Activated gamma-delta T cell (primary cell): ENCODE measurements at regions not wholly inside any gene's neighbourhood (a gene's known extent, or its start where the extent isn't known, plus 50 kb on each side); places are given as distances from the start of the nearest gene placed in this dataset.
"Not testable (repeated sequence)": the region's sequence is repeated elsewhere in the genome, so short reads cannot be mapped to it uniquely, and the experiment has no call there.

Experiments used
- DNase-seq: peaks from one replicate; lab custom pipeline; 2025; lab: John Stamatoyannopoulos, UW

DNA sequence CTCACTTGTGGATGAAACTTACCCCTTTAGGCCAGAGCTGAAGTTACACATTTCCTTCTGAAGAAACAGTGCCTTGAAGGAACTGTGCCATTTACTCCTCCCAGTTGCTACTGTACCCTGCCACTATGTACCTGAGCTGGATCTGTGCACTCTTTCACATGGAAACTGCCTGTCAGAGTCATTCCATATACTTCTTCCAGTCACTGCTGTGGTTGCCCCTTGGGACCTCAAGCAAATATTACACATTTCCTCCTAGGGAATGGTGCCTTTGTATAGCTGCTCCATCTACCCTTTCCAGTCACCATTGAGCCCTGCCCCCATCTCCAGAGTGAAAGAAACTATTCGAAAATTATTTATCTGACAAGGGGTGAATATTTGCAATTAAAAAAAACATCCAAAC is 1328.3 kb downstream of the TECRL start:
- DNase-seq, result no peak

DNA sequence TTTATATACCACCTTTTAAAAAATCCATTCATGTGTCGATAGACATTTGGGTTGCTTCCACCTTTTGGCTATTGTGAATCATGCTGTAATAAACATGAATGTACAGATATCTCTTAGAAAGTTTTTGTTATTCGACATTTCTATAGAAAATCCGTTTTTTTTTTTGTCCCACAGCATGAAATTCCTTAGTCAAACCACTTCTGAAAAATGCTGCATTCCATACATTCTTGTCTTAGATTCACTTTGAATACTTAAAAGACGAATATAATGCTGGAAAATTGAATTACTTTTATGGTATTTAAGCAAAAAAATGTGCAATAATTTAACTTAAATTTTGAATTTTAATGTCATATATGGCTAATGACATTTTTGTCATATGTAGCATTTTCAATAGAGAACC is 1345.5 kb downstream of the TECRL start:
- DNase-seq, result no peak

DNA sequence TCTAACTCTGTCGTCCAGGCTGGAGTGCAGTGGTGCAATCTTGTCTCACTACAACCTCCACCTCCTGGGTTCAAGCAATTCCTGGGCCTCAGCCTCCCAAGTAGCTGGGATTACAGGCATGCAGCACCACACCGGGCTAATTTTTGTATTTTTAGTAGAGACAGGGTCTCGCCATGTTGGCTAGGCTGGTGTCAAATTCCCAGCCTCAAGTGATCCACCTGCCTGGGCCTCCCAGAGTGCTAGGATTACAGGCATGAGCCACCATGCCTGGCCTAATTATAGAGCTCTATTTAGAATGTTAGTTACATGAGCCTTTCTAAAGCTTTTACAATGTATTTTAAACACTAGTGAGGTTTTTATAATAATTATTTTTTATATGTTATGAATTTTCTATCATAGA is 1346.4 kb downstream of the TECRL start:
- DNase-seq, result not testable (repeated sequence)

DNA sequence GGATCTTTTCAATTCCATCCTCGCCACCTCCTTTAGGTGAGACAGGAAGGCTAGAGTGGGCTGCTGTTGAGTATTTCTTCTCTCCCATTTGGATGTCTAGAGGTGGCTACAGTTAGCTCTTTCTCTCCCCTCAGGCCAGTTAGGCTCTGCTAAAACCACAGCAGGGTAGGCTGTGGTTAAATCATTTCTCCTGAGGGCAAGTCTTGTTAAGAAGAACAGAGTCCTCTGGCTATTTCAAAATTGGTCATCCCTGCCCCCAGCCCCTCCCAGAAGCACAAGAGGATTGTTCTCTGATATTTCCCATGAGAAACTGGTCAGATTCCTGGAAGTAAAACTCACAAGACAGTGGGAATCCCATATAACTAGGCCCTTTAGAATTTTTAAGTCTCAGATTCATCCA is 1359.5 kb downstream of the TECRL start:
- DNase-seq, result no peak

DNA sequence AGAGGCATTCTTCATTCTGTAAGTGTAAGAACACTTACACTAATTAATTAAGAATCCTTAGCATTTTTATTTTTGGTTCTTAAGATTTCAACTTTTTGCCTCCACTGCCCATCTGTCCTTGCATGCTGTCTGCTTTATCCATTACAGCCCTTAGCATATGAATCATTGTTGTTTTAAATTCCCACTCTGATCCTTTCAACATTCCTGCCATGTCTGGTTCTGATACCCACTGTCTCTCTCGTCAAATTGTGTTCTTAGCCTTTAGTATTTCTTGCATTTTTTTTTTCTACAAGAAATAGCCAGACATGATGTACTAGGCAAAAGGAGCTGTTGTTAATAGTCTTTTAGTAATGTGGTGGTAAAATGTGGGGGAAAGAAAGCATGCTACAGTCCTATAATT is 1360.0 kb downstream of the TECRL start:
- DNase-seq, result no peak

DNA sequence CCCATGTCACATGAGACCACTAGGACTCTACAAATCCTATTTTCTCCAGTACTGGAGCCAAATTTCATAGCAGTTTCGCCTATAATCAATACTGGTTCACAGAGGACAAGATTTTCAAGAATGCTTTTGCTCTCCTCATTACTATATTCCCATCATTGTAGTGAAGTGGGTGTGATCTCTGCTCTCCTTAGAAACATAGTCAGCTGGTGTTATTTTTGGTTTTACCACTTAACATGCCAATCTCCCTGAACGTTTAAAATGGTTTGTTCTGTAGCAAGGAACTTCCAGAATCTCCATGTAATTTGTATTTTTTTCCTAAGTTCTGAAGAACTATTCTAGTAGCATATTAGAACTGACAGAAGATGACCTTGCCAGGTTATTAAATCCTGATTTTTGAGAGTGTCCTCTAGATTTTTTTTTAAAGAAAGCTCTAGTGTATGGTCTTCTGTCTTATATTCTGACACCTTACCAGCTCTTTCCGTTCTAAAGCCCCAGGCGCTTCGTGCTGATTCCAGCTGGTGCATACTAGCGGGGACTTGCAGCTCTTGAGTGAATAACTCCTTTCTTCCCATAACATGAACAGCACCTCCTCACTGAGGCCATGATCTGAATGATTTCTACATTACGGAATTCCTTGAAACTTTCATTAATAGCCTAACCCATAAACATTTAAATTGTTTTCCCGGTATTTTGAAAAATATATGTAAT is 1372.9 kb downstream of the TECRL start:
- DNase-seq, result no peak

DNA sequence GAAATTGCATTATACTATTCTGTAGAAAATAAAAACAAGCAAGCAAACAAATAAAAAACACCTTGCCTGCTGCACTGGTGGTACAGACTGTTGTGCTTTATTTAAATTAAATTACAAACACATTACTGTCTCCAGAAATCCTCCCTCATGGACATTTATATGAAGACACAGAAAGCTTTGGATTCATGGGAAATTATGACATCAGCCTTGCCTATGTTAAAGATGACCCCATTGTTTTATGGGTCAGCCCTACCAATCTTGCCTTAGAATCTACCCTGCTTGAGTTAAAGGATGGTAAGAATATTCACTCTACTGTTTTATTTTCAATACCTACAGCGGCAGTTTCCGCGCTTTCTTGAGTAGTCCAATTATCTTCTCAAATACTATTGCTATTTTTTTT is 1379.9 kb downstream of the TECRL start:
- no peak for DNase-seq

DNA sequence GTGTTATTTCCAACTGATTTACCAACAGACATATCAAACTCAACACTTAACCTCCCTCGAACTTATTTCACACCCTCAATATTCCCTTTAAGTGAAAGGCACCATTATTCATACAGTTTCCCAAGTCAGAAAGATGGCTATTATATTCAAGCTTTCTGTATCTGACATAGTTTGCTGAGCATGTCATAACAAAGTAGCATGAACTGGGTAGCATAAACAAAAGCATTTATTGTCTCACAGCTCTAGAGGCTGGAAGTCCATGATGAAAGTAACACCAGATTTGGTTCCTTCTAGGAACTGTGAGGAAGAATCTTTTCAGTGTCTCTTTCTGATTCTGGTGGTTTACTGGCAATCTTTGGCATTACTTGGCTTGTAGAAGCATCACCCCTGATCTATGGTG is 1388.6 kb downstream of the TECRL start:
- DNase-seq, result no peak

DNA sequence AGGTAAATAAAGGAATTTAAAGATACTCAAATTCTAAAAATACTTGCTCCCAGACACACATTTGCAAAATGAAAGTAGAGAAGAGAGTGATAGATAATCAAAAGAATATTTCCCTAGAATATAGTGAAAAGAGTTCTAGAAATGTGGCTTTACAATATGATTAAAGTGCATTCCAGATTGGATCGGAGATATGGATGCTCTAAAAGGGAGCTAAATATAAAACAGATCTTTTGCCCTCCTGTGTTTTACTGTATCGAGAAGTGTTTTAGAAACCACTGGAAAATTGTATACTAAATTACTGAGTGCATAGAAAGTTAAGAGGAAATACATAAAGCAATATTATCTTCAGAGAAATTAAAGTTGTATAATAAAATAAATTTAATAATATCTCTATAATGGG is 1392.0 kb downstream of the TECRL start:
- no peak for DNase-seq

DNA sequence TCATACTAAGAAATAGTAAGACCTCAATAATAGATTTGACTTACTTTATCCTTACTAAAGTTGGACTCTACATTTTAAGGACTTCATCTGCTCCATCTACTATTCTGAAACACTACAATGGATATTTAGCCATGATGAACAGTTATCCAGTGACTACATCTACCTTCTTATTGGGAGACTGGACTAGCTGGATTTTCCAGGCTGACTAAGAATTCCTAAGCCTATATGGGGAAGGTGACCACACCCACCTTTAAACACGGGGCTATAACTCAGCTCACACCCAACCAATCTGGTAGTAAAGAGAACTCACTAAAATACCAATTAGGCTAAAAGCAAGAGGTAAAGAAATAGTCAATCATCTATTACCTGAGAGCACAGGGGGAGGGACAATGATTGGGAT is 1438.4 kb downstream of the TECRL start:
- DNase-seq, result no peak

DNA sequence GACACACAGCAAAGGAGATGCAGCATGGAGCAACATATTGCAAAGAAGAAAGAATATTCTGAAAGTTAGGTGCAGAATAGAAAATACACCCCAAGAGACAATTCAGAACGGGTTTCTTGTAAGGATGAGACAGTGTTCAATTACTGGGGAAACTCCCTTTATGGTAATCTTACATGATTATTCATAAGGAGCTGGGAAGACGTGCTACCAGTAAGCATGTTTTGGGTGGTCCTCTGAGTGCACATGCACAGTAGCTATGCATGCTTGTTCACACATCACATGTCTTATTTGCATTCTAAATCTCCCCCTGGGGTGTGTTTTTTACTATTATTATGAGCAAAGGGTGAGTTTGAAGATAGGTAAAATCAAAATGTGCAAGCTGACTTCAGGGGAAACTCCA is 1448.8 kb downstream of the TECRL start:
- no peak for DNase-seq

DNA sequence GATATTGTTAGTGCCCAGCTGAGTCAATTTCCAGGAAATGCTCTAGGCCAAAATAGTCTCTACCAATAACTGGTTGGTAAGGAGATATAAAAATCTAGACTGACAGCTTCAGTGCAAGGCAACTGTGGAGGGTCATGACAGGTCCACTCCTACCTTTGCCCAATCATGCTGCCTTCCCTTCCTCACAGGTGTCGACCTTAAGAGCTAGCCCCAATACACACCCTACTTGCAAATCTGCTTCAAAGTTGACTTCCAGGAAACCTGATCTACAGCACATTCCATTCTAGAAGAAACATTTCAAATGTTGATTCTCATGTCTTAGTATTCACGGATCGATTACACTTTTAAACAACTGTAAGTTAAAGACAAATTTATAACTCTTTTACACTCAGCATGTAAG is 1455.5 kb downstream of the TECRL start:
- DNase-seq, result no peak

DNA sequence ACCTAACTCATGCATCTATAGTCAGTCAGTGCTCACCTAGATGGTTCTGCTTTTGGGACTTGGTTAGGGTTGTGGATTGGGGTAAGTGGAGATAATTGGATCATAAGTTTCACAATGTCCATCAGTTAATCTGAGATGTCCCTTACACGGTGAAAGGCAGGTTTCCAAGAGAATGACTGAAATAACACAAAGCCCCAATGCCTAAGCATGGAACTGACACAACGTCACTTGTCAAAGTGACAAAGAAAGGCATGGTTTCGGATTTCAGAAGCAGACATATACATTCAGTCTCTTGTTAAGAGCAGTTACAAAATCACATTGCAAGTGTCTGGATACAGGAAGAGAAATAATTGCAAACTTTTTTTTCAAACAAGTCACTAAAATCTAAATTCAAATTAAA is 1456.9 kb downstream of the TECRL start:
- no peak for DNase-seq

DNA sequence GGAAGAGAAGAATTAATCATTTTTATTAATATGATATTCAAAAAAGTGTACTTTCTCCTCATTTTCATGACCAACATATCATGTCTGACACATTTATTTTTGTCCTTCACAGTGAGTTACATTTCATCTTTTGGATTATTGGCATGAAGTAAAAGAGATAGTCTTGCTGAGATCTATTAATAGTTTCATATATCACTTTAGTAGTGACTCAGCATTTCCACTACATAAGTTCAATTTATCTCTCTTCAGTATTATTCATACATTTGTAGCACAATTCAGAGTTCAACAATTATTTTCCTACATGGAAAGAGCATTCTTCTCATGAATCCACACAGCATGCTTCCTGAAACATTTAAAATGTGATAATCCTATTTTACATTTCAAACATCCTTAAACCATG is 1461.1 kb downstream of the TECRL start:
- no peak for DNase-seq

DNA sequence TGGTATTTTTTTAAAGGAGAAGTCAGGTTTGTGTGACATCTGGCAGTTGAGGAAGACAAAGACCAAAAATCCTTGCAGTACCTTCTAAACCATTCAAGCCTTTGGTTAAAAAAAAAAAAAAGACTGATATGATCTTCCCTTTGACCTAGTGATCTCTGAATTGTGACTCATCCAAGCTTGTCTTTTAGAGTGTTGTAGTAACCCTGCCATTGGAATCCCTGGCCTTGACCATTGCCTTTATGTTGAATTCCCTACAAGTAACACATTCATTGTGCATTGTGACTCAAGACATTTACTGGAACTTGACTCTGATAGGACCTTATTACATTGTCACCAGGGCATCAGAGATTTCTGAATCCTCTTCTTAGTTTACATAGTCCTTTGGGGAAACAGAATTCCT is 1469.0 kb downstream of the TECRL start:
- DNase-seq, result no peak

DNA sequence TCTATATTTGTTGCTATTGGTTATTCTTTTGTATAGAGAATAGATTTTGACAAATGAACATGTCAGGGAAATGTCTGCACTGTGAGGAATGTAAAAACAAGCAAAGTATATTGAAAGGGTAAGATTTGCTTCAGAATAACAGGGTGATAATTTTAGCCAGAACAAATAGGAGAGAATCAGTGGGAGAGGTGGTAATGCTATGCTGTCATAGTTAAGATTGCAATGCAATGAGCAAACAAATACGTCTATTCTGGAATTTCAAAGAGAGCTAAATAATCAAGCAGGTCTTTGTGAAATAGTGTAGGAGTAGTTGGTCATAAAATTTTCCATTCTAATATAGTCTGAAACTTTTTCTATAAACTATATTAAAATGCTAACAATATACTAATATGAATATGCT is 1478.4 kb downstream of the TECRL start:
- DNase-seq, result no peak

DNA sequence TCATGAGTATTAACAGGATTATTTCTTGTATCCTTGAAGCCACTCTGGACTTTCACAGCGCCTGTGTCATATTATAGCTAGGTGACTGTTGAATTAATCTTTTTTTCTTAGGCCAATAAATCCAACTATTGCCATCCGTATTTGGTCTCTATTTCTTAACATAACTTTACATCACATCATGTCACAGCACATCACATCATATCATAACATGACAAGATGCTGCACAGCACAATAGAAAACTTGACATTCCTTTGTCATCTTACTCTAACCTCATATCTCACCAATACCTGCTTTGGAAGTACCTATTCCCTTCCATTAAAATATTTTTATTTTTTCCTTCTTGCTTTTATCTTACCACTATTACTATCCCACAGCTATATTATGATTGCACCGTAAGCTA is 1480.8 kb downstream of the TECRL start:
- no peak for DNase-seq

DNA sequence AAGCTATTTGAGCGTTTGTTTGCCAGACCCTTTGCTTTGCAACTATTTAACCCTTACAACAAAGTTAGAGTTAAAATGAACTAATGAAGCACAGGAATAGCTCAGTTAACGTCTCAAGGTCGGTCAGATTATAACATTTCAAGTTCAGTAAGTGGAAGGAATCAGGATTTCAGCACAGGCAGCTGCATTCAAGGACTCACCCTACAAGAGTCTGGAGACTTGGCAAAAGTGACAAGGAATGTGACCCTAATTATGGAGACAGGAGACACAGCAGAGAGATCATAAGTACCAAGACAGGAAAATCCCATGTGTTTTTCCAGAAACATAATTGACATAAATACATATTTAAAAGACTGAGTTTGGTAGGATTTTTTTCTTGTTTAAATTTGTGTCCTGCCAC is 1481.7 kb downstream of the TECRL start:
- DNase-seq, result no peak

DNA sequence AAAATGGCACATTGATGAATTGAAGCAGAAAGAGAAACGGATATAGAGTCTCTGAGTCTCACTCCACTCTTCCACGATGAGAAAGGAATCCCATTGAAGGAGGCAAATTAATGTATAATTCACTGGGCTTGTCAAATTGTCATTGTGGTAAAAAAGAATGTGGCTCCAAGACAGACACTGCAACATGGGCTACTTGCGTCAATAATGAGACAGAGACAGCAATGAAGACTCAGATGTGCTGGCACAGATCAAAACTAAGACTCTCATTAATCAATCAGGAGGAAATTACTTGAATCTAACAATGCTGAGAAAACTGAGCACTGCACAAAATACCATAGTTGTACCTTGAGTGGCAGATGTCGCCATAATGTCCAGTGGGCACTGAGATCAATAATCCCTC is 1485.5 kb downstream of the TECRL start:
- DNase-seq, result no peak

DNA sequence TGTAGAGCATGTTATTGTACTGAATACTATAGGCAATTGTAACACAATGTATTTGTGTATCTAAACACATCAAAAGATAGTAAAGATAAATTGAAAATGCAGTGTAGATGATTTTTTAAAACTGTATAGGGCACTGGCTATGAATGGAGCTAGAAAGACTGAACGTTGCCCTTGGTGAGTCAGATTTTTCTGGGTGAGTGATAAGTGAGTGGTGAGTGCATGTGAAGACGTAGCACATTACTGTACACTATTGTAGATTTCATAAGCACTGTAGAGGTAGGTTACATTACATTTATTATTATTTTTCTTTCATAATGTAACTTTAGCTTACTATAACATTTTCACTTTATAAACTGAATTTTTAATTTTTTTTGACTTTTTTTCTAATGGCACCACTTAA is 1491.6 kb downstream of the TECRL start:
- DNase-seq, result no peak

DNA sequence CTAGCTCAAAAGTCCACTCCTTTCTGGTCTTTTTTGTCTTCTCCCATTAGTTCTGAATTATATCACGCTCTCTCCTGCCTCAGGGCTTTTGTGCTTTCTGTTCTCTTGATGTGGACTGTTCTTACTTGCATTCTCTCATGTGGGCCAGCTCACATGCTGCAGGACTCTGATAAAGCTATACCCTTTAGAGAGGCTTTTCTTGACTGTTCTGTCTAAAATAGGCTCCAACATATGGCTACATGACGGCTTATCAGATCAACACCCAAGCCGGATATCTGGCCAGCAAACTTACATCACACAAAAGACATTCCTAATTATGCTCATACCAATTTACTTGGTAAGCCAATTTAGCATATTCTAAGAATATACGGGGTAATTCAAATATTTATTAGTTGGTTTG is 1494.5 kb downstream of the TECRL start:
- no peak for DNase-seq

DNA sequence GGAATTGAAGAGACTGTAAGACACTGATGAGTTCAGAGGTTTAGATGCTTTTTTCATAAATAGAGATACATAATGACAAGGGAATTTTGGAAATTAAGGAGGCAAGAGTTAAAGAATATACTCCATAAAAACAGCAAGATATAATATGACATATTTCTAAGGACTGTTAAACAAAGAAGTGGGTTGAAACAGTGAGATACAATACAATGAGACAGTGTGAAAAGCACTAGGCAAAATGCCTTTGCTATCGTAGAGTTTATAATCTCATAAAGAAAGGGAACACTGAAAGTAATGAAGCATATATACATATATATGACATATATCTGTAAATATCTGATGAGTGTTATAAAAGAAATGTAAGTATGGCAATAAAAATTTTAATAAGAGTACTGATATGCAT is 1496.2 kb downstream of the TECRL start:
- DNase-seq, result no peak

DNA sequence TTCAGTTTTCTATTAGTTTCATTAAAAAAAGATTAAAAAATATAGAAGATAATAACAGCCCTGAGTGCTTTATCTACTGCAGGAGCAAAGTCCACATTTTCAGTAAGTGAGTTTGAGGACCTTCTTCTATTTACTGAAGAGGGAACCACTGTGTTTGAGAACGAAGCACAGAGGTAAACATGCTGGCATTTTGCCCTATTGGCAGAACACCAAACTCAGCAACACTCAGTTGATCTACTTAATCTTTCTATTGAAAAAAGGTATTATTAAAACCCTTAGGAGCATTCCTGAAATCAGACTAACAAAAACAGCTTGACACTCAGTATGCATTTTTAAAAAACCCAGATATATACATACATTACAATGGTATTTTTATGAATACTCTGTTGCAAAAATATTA is 1496.7 kb downstream of the TECRL start:
- no peak for DNase-seq

DNA sequence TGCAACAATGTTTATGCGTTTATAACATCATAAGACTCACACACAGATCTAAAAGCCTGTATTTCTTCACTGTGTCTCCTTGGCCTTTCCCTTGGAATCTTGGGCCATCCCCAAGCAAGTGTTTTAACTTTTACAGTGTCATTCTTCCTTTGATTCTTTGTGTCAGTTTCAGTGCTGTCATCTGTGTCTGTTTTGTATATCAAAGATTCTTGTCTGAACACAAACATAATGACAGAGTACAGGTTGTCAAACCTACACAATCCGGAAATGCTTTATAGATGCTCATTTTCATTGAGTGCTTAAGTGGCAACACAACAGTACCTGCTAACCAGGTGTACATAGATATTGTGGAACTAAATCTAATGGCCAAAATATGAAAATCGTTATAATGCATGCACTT is 1500.0 kb downstream of the TECRL start:
- DNase-seq, result no peak

DNA sequence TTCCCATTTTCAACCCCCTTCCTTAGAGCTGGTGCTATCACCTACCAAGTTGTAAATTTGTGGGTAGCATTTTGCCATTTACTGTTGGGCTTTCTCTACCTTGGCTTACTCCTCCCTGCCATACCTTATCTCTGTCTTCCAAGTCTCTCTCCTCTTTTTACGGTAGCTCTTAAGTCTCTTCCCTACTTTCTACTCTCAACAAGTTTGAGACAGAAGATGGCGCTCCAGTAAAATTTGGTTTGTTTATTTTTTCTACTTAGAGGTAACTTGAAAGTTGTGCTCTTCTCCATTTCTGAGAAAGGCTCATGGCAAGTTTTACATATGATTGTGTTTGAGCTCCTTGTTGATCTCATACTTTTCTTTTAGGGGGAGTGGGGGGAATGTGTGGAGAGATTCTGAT is 1508.1 kb downstream of the TECRL start:
- no peak for DNase-seq
